Tibial nerve (tissue), 3 donors: ENCODE measurements at regions not wholly inside any gene's neighbourhood (a gene's known extent, or its start where the extent isn't known, plus 50 kb on each side); places are given as distances from the start of the nearest gene placed in this dataset.
"Not testable (repeated sequence)": the region's sequence is repeated elsewhere in the genome, so short reads cannot be mapped to it uniquely, and the experiment has no call there.

Source experiments
- CTCF ChIP-seq, 5 experiments: fragments of 200-600 bp in 3 of 5; fragments of 450-650 bp in 2 of 5; sonication (generic) in 3 of 5; IDR thresholded peaks; one replicate each; pipeline ENCODE4 v1.5.1; 2016 to 2019; ENCODE audit warnings: antibody characterized with exemption in 5 of 5, mild to moderate bottlenecking in 3 of 5, moderate library complexity in 2 of 5
- POLR2A ChIP-seq, 2 donors: fragments of 450-650 bp; IDR thresholded peaks; one replicate each; pipeline ENCODE4 v1.6.1; 2017; ENCODE audit warnings: antibody characterized with exemption in 2 of 2, mild to moderate bottlenecking in 2 of 2, moderate library complexity in 2 of 2

- not testable (repeated sequence) for TF ChIP-seq CTCF, POLR2A (IDR thresholded peaks at IDR 0.05)
Measured at GRCh38 chr15:24511598-24511997, 164.0 kb upstream of the NPAP1 start.
